BLaER1 treated with 17β-estradiol and CSF1 and Interleukin-3, amounts not matched to agents 10 nM and 100 nM (cell line): ENCODE measurements at regions not wholly inside any gene's neighbourhood (a gene's known extent, or its start where the extent isn't known, plus 50 kb on each side); places are given as distances from the start of the nearest gene placed in this dataset.

Experiments
- H3K27ac ChIP-seq, 11 experiments: shearing (Covaris generic); formaldehyde crosslinking; 2 replicates each; pipeline ENCODE4 v1.8.1; 2022
- H3K27me3 ChIP-seq, 11 experiments: shearing (Covaris generic); formaldehyde crosslinking; 2 replicates each; pipeline ENCODE4 v1.8.1; 2022
- H3K36me3 ChIP-seq, 11 experiments: shearing (Covaris generic); formaldehyde crosslinking; 2 replicates each; pipeline ENCODE4 v1.8.1; 2022
- H3K4me1 ChIP-seq, 10 experiments: shearing (Covaris generic); formaldehyde crosslinking; 2 replicates each; pipeline ENCODE4 v1.8.1; 2022
- H3K4me2 ChIP-seq, 11 experiments: shearing (Covaris generic); formaldehyde crosslinking; 2 replicates each; pipeline ENCODE4 v1.8.1; 2022
- H3K4me3 ChIP-seq, 10 experiments: shearing (Covaris generic); formaldehyde crosslinking; 2 replicates each; pipeline ENCODE4 v1.8.1; 2022
- H3K9ac ChIP-seq, 11 experiments: shearing (Covaris generic); formaldehyde crosslinking; 2 replicates each; pipeline ENCODE4 v1.8.1; 2022
- H3K9me3 ChIP-seq, 11 experiments: shearing (Covaris generic); formaldehyde crosslinking; replicated peaks in 1 of 11; 2 replicates each; pipeline ENCODE4 v1.8.1; 2022
- H4K20me1 ChIP-seq, 11 experiments: shearing (Covaris generic); formaldehyde crosslinking; 2 replicates each; pipeline ENCODE4 v1.8.1; 2022
- Cebpa-rat ChIP-seq, 11 experiments: shearing (Covaris generic); IDR thresholded peaks; 2 replicates each; pipeline ENCODE4 v1.8.1; 2022

DNA sequence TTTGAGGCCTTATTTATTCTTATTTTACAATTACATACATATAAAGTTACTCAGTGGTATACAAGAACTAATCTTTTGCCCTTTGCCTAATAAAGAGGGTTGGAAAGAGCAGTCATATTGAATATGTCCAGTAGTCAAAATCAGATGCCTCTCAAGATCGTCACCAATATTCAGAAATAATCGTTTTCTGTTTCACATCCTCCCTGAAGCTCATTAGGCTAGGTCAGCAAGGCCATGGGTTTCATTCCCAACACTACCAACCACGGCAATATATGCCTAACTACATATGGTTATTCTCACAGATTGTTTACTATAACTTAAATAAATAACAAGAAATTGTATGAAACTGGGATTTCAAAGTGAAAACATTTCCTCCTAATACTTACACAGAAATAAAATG lies 167.2 kb upstream of the MANEA start:
- no peak for TF ChIP-seq Cebpa-rat (IDR thresholded peaks at IDR 0.05)
- H4K20me1 ChIP-seq: no peaks in the 10 kb centered on the region
- H3K4me1 ChIP-seq: no peaks in the 10 kb centered on the region
- H3K27me3 ChIP-seq: no peaks in the 10 kb centered on the region
- no peaks in the 10 kb centered on the region for H3K9me3 ChIP-seq
- no peak overlapping the region for H3K27ac ChIP-seq
- H3K9ac ChIP-seq: no peak overlapping the region
- H3K36me3 ChIP-seq: no peaks in the 10 kb centered on the region
- H3K4me3 ChIP-seq: no peak overlapping the region
- no peak overlapping the region for H3K4me2 ChIP-seq

DNA sequence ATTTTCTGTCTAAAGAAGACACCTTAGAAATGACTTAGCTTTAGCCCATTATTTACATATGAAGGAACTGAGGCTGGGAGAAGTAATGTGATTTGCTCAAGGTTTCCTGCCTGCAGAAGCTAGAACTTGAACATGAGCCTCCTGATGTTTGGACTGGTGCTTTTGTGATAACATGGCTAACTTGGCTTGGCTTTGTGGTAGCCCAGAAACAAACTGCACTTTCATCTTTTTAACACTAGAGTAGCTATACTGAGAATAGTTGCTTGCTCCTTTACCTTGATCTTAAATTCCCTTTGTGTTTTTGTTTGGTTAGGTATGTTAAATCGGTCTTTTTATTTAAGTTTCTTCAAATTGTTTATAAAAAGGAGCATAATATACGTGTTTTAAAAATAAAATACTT lies 163.5 kb upstream of the MANEA start:
- no peak overlapping the region for H3K9ac ChIP-seq
- TF ChIP-seq Cebpa-rat (IDR thresholded peaks at IDR 0.05): no peak
- H3K27ac ChIP-seq: no peak overlapping the region
- no peaks in the 10 kb centered on the region for H3K27me3 ChIP-seq
- H3K4me1 ChIP-seq: no peaks in the 10 kb centered on the region
- no peaks in the 10 kb centered on the region for H3K9me3 ChIP-seq
- no peaks in the 10 kb centered on the region for H4K20me1 ChIP-seq
- H3K4me2 ChIP-seq: no peak overlapping the region
- no peak overlapping the region for H3K4me3 ChIP-seq
- no peaks in the 10 kb centered on the region for H3K36me3 ChIP-seq

DNA sequence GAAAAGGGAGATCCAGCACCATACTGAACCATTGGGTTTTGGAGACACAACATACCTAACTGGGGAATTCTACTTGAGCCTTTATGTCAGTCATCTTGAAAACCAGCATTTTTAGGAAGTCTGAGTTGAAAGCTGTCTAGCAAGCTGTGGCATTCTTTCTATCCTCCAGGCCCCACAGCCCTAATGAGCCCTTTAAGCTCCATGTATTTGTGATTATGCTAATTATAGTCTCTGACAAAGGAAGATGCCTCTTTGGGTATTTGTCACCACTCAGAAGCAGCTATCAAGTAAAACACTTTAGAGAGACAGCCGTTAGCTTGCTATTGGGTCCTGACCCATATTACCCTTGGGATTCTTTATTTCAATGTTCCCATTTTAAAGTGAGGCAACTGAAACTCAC lies 159.5 kb upstream of the MANEA start:
- H4K20me1 ChIP-seq: no peaks in the 10 kb centered on the region

DNA sequence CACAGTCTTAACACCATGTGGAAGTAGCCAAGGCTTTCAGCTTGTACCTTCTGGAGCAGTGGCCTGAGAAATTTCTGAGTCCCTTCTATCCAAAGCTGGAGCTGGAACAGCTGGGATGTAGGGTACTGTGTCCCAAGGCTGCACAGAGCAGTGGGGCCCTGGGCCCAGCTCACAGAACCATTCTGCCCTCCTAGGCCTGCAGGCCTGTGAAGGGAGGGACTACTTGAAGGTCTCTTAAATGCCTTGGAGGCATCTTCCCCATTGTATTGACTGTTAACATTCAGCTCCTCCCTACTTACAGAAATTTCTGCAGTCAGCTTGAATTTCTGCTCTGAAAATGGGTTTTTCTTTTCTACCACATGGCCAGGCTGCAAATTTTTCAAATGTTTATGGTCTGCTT lies 156.5 kb upstream of the MANEA start:
- Histone ChIP-seq H3K4me3 (no peak overlapping the region), H3K4me2 (no peak overlapping the region), H3K4me1 (peaks cover 0 to 8% (median 2%) of the 10 kb centered on the region in 10 experiments; a peak in 7 of 20 replicates), H3K27ac (no peak overlapping the region), H3K9ac (no peak overlapping the region), H3K9me3 (peaks cover 18 to 24% (median 23%) of the 10 kb centered on the region in 11 experiments), H4K20me1 (no peaks in the 10 kb centered on the region), H3K27me3 (no peaks in the 10 kb centered on the region), H3K36me3 (peaks cover 0 to 3% (median 0%) of the 10 kb centered on the region in 11 experiments; a peak in 1 of 22 replicates)
- TF ChIP-seq Cebpa-rat (IDR thresholded peaks at IDR 0.05): no peak

More for the DNA sequence above, 159.5 kb upstream of the MANEA start:
- Histone ChIP-seq H3K9ac (no peak overlapping the region), H3K27ac (no peak overlapping the region), H3K4me3 (no peak overlapping the region), H3K36me3 (peaks cover 0 to 3% (median 0%) of the 10 kb centered on the region in 11 experiments; a peak in 1 of 22 replicates), H3K9me3 (peaks cover 18 to 24% (median 23%) of the 10 kb centered on the region in 11 experiments), H3K27me3 (no peaks in the 10 kb centered on the region), H3K4me1 (peaks cover 0 to under 1% (median 0%) of the 10 kb centered on the region in 10 experiments; a peak in 3 of 20 replicates), H3K4me2 (no peak overlapping the region)
- TF ChIP-seq Cebpa-rat (IDR thresholded peaks at IDR 0.05): no peak

DNA sequence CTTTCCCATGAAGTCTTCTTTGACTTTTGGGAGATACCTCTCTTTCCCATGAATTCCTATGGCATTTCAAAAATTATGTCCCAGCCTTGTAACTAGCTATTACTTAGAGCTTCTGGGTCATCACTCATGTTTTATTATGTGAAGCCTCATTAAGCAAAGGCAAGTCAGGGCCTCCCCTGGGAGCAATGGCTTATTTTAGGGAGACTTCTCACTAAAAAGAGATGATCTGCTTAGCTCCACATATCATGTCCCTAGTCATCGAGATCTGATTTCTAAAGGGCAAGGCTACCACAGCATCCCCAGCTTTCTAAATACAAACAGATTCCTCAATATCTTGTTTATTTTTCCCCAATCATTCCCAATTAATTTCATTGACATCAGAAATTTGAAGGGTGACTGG lies 154.0 kb upstream of the MANEA start:
- peaks cover 0 to 8% (median 2%) of the 10 kb centered on the region in 10 experiments; a peak in 7 of 20 replicates for H3K4me1 ChIP-seq
- no peak for TF ChIP-seq Cebpa-rat (IDR thresholded peaks at IDR 0.05)
- peaks cover 19 to 31% (median 24%) of the 10 kb centered on the region in 11 experiments for H3K9me3 ChIP-seq
- H3K9ac ChIP-seq: no peak overlapping the region
- peak overlapping the region in 2 of 11 experiments; percentile 18 to 24; a peak in 1 of 22 replicates for H3K4me2 ChIP-seq
- no peak overlapping the region for H3K27ac ChIP-seq
- H3K36me3 ChIP-seq: peaks cover 0 to 3% (median 0%) of the 10 kb centered on the region in 11 experiments; a peak in 1 of 22 replicates
- H3K27me3 ChIP-seq: no peaks in the 10 kb centered on the region
- H4K20me1 ChIP-seq: no peaks in the 10 kb centered on the region
- no peak overlapping the region for H3K4me3 ChIP-seq

DNA sequence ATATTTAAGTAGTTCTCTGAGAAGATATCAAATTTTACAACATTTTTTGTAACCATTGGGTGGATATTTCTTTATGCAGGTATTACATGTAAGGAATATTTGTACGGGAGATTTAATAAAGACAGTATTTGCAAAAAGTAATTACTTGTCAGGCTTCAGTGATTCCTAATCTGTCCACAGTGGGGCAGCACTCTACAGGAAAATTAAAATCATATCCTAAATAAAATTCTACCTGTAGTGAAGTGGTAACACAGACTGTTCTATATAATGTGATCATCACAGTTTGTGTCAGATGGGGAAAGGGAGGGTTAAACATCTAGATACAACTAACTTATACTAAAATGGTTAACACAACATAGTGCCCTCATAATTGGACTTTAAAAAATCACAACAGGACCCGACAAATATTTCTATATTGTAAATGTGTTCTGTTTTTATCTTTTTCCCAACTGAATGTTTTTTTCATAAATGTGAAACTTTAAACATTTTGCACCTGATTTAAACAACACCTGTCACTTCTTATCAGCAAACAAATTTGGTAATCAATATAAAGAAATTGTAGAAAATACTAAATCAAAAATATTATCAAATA lies 145.6 kb upstream of the MANEA start:
- no peak for TF ChIP-seq Cebpa-rat (IDR thresholded peaks at IDR 0.05)
- no peaks in the 10 kb centered on the region for H3K27me3 ChIP-seq
- no peak overlapping the region for H3K27ac ChIP-seq
- H3K4me2 ChIP-seq: no peak overlapping the region
- H3K9ac ChIP-seq: no peak overlapping the region
- no peaks in the 10 kb centered on the region for H3K36me3 ChIP-seq
- no peaks in the 10 kb centered on the region for H3K4me1 ChIP-seq
- no peak overlapping the region for H3K4me3 ChIP-seq
- peaks cover 0 to 8% (median 0%) of the 10 kb centered on the region in 11 experiments; a peak in 6 of 22 replicates for H3K9me3 ChIP-seq
- no peaks in the 10 kb centered on the region for H4K20me1 ChIP-seq

DNA sequence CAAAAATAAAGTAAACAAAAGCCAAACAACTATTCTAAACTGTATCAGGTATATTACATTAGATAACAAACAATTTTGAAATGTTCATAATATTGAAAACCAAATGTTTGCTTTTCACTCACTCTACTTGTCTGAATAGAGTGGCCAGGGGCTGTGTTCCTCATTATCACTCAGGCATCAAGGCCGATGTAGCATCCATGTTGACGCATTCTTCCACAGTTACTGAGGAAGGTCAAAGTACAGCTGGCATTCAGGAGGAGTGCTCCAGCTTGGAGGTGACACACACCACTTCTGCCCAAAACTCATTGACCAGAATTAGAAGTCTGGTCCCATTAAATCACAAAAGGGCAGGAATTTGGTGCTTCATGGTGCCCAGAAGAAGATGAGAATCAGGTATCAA lies 137.6 kb upstream of the MANEA start:
- Histone ChIP-seq H3K9me3 (no peaks in the 10 kb centered on the region), H3K27me3 (no peaks in the 10 kb centered on the region), H3K9ac (no peak overlapping the region), H3K36me3 (no peaks in the 10 kb centered on the region), H3K4me2 (no peak overlapping the region), H3K27ac (no peak overlapping the region), H3K4me3 (no peak overlapping the region), H3K4me1 (no peaks in the 10 kb centered on the region), H4K20me1 (no peaks in the 10 kb centered on the region)
- no peak for TF ChIP-seq Cebpa-rat (IDR thresholded peaks at IDR 0.05)

DNA sequence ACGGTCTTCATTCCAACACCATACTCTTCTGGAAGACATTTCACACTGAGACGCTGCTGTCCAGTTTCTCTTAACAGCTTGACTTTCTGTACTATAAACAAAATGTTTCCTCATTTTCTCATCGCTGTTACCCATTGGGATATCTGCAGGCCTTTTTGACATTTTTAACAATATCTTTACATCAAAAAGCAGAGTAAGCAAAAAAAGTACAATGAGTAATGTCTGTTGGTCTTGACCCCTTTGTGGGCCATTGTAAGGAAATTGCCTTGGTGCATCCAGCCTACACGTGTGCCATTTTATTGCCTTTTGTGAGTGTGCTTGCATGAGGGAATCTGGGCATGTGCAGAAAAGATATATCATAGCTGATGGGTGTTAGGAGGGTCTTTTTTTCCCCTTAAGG lies 129.1 kb upstream of the MANEA start:
- Histone ChIP-seq H3K4me1 (no peaks in the 10 kb centered on the region), H3K27me3 (no peaks in the 10 kb centered on the region), H3K4me2 (no peak overlapping the region), H3K4me3 (no peak overlapping the region), H4K20me1 (no peaks in the 10 kb centered on the region), H3K36me3 (no peaks in the 10 kb centered on the region), H3K27ac (no peak overlapping the region), H3K9me3 (no peaks in the 10 kb centered on the region), H3K9ac (no peak overlapping the region)
- TF ChIP-seq Cebpa-rat (IDR thresholded peaks at IDR 0.05): no peak

DNA sequence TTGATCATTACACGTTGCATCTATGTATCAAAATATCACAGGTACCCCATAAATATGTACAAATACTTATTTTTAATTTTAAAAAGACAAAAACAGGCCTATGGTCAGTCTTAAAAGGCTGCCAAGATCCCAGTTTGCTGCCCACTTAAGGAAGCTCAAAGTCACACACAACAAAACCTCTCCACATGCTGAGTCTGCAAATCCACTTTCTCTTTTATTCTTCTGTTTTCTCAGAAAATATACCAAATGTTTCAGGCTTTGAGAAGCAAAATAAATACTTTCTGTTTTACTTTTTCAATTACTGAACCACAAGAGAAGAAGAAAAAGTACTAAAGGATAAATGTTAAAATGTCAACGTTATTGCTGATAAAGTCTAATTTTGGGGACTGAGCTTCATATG lies 107.8 kb upstream of the MANEA start:
- H3K9me3 ChIP-seq: no peaks in the 10 kb centered on the region; a peak in 1 of 22 replicates
- no peaks in the 10 kb centered on the region for H3K27me3 ChIP-seq
- H3K4me1 ChIP-seq: peaks cover 0 to 14% (median 13%) of the 10 kb centered on the region in 10 experiments; a peak in 15 of 20 replicates
- no peak overlapping the region for H3K9ac ChIP-seq
- 0 out of 22 replicates have a peak overlapping the region, but pooled peaks of 1 of the 11 experiments have one; percentile 3 for H3K4me2 ChIP-seq
- H3K36me3 ChIP-seq: no peaks in the 10 kb centered on the region
- no peak for TF ChIP-seq Cebpa-rat (IDR thresholded peaks at IDR 0.05)
- H3K4me3 ChIP-seq: no peak overlapping the region
- H4K20me1 ChIP-seq: no peaks in the 10 kb centered on the region
- H3K27ac ChIP-seq: peak overlapping the region in 4 of 11 experiments; percentile 6 to 63 (median 52); a peak in 6 of 22 replicates

DNA sequence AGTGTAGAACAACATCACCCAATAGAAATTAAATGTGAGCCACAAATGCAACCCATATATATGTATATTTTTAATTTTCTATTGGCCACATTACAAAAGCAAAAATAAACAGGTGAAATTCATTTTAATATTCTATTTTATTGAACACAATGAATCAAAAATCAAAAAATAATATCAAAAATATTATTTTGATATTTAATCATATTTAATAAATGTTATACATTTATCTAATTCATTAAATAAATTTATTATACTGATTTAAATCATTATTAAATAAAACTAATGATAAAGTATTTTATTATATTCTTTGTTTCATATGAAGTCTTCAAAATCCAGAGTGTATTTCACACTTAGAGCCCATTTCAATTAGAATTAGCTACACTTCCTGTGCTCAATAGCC lies 98.4 kb upstream of the MANEA start:
- no peak for TF ChIP-seq Cebpa-rat (IDR thresholded peaks at IDR 0.05)
- no peaks in the 10 kb centered on the region for H3K9me3 ChIP-seq
- no peaks in the 10 kb centered on the region for H3K36me3 ChIP-seq
- no peaks in the 10 kb centered on the region for H3K4me1 ChIP-seq
- no peak overlapping the region for H3K9ac ChIP-seq
- H3K4me3 ChIP-seq: no peak overlapping the region
- H3K27me3 ChIP-seq: no peaks in the 10 kb centered on the region
- no peak overlapping the region for H3K27ac ChIP-seq
- no peaks in the 10 kb centered on the region for H4K20me1 ChIP-seq
- no peak overlapping the region for H3K4me2 ChIP-seq
